ENCODE measurements at regions not wholly inside any gene's neighbourhood (a gene's known extent, or its start where the extent isn't known, plus 50 kb on each side); places are given as distances from the start of the nearest gene placed in this dataset.

DNA sequence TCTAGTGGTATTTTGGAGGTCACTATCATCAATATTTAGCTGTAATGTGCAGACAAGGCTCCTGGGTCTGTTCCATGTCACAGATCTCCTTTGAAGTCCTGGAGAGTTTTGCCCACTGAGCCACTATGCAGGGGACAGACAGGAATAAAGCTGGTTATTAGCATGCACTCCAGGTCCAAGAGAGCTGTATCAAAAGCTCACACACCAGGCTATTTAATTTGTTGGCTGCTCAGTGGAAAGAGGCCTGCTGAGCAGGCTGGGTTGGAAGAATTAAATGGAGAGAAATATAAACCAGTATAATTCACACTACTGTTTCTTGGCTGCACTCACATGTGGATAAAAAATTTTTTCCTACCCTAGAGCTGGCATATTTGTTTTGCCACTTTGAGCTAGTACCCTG, 113.8 kb upstream of the TAF11L2 start:
- Histone ChIP-seq H3K9me3 (ENCODE audit: control insufficient read depth, low read depth, low read length) (no peaks in the 10 kb centered on the region), H3K27ac (ENCODE audit: low read length) (no peak overlapping the region), H3K4me3 (ENCODE audit: low read length) (no peak overlapping the region), H3K27me3 (ENCODE audit: control insufficient read depth, insufficient read depth, low read length) (no peaks in the 10 kb centered on the region), H3K9ac (ENCODE audit: low read length) (no peak overlapping the region), H3K36me3 (ENCODE audit: control insufficient read depth, low read depth, low read length) (no peaks in the 10 kb centered on the region), H3K4me1 (ENCODE audit: control insufficient read depth, low read depth, low read length) (no peaks in the 10 kb centered on the region)

DNA sequence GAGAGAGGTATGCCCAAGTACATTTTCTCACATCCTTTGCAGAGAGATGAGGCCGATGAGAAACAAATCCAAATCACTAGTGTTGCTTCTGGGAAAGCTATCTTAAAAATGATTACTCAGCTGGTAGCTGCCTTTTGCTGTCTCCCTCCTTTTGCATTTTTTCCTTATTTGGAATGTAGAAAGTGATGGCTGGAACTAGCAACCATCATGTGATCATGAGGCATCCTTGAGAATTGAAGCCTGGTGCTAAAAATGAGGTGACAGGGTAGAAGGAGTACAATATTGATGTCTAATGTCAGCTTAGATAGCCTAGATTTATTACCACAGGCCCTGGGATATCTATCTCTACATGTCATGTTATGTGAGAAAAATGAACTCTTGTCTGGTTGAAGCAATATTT, 109.3 kb upstream of the TAF11L2 start:
- Histone ChIP-seq H3K36me3 (ENCODE audit: control insufficient read depth, low read depth, low read length) (no peaks in the 10 kb centered on the region), H3K4me3 (ENCODE audit: low read length) (no peak overlapping the region), H3K4me1 (ENCODE audit: control insufficient read depth, low read depth, low read length) (no peaks in the 10 kb centered on the region), H3K9me3 (ENCODE audit: control insufficient read depth, low read depth, low read length) (no peaks in the 10 kb centered on the region), H3K27me3 (ENCODE audit: control insufficient read depth, insufficient read depth, low read length) (no peaks in the 10 kb centered on the region), H3K9ac (ENCODE audit: low read length) (no peak overlapping the region), H3K27ac (ENCODE audit: low read length) (no peak overlapping the region)

DNA sequence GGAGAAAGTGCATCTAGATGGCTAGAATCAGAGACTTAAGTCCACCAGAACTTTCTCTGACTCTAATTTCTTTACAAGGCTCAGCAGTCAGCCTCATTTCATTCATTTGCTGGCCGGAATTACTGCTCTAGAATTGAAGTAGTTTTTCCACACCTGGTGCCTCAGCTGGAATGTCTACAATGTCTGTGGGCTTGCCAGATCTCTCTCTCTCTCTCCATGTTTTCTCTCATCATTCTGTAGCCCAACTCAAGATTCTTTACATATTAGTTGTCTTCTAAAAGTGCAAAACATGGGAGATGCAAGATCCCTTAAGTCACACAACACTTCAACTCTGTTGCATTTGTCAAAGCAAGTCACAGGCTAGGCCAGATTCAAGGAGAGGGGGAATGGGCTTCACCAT, 103.9 kb upstream of the TAF11L2 start:
- no peak overlapping the region for H3K27ac ChIP-seq (ENCODE audit: low read length)
- peaks cover 3% of the 10 kb centered on the region for H3K27me3 ChIP-seq (ENCODE audit: control insufficient read depth, insufficient read depth, low read length)
- no peaks in the 10 kb centered on the region for H3K9me3 ChIP-seq (ENCODE audit: control insufficient read depth, low read depth, low read length)
- no peaks in the 10 kb centered on the region for H3K36me3 ChIP-seq (ENCODE audit: control insufficient read depth, low read depth, low read length)
- H3K4me3 ChIP-seq (ENCODE audit: low read length), result no peak overlapping the region
- H3K4me1 ChIP-seq (ENCODE audit: control insufficient read depth, low read depth, low read length), result peaks cover 7% of the 10 kb centered on the region
- no peak overlapping the region for H3K9ac ChIP-seq (ENCODE audit: low read length)

DNA sequence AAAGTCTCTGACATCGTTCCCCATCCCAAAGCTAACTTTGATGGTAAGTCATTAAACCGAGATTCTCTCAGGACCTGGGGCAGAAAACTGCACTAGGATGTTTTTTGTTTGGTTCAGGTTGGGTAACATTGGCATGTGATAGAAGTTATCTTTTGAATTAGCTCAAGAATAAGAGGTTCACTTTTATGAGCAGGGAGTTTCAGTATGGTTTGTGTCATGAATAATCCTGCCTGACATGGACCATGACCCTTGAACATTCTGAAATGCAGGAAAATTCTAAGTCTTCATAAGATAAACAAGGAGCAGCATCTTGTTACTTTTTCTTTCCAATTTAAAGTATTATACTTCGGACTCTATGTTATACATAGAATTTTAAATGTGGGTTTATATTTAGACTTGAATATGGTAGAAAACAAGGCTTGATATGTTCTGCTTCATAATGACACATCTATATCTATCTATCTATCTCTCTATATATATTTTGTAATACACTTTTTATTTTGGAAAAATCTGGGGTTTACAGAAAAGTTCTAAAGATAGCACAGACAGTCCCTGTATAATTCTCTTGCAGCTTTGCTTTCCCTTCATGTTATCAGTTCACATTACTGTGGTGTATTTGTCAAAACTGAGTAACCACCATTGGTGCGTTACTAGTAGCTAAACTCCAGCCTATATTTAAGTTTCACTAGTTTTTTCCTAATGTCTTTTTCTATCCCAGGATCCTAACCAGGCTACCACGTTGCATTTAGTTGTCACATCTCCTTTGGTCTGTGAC, 102.7 kb upstream of the TAF11L2 start:
- H3K36me3 ChIP-seq (ENCODE audit: control insufficient read depth, low read depth, low read length), result no peaks in the 10 kb centered on the region
- H3K27me3 ChIP-seq (ENCODE audit: control insufficient read depth, insufficient read depth, low read length), result peaks cover 7% of the 10 kb centered on the region
- H3K9me3 ChIP-seq (ENCODE audit: control insufficient read depth, low read depth, low read length), result no peaks in the 10 kb centered on the region

DNA sequence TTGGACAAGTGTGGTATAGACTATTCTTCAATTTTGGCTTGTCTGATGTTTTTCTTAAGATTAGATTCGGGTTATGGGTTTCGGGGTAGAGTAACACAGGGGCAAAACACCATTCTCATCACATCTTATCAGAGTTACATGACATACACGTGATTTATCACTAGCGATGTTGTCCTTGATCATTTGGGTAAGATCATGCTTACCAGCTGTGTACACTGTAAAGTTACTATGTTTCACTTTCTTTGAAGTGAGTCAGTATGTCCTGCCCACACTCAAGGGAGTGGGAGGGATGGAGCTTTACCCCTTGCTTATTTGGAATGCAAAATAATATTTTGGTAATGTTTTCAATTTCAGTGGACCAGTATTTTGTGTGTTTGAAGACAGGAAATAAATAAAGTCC, 101.8 kb upstream of the TAF11L2 start:
- Histone ChIP-seq H3K4me3 (ENCODE audit: low read length) (no peak overlapping the region), H3K9ac (ENCODE audit: low read length) (no peak overlapping the region), H3K27ac (ENCODE audit: low read length) (no peak overlapping the region)

More for the DNA sequence above, 102.7 kb upstream of the TAF11L2 start:
- Histone ChIP-seq H3K4me1 (ENCODE audit: control insufficient read depth, low read depth, low read length) (peaks cover 16% of the 10 kb centered on the region), H3K4me3 (ENCODE audit: low read length) (no peak overlapping the region), H3K27ac (ENCODE audit: low read length) (no peak overlapping the region), H3K9ac (ENCODE audit: low read length) (no peak overlapping the region)

DNA sequence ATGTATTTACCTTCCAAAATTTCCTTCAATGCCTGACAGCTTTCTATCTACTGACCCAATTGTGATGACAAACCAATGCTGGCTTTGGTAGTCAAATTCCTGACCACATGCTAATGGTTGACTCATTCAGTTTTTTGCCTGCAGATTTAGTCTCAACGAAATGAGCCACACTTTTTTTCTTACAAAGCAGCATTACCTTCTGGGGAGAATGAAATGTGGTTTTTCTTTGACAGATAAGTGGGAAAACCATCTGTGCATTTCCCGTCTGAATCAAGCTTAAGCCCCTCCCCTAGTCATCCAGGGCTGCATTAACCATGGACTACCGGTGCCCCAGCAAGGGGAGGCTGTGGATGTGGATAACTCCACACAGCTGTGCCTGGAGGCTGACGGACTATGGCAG, 99.6 kb upstream of the TAF11L2 start:
- H3K4me3 ChIP-seq (ENCODE audit: low read length), result no peak overlapping the region
- H3K36me3 ChIP-seq (ENCODE audit: control insufficient read depth, low read depth, low read length), result no peaks in the 10 kb centered on the region
- no peaks in the 10 kb centered on the region for H3K9me3 ChIP-seq (ENCODE audit: control insufficient read depth, low read depth, low read length)
- H3K27ac ChIP-seq (ENCODE audit: low read length), result no peak overlapping the region
- peaks cover 48% of the 10 kb centered on the region for H3K4me1 ChIP-seq (ENCODE audit: control insufficient read depth, low read depth, low read length)
- H3K27me3 ChIP-seq (ENCODE audit: control insufficient read depth, insufficient read depth, low read length), result peaks cover 13% of the 10 kb centered on the region
- no peak overlapping the region for H3K9ac ChIP-seq (ENCODE audit: low read length)

More for the DNA sequence above, 101.8 kb upstream of the TAF11L2 start:
- Histone ChIP-seq H3K4me1 (ENCODE audit: control insufficient read depth, low read depth, low read length) (peaks cover 26% of the 10 kb centered on the region), H3K36me3 (ENCODE audit: control insufficient read depth, low read depth, low read length) (no peaks in the 10 kb centered on the region), H3K27me3 (ENCODE audit: control insufficient read depth, insufficient read depth, low read length) (peaks cover 7% of the 10 kb centered on the region), H3K9me3 (ENCODE audit: control insufficient read depth, low read depth, low read length) (no peaks in the 10 kb centered on the region)

DNA sequence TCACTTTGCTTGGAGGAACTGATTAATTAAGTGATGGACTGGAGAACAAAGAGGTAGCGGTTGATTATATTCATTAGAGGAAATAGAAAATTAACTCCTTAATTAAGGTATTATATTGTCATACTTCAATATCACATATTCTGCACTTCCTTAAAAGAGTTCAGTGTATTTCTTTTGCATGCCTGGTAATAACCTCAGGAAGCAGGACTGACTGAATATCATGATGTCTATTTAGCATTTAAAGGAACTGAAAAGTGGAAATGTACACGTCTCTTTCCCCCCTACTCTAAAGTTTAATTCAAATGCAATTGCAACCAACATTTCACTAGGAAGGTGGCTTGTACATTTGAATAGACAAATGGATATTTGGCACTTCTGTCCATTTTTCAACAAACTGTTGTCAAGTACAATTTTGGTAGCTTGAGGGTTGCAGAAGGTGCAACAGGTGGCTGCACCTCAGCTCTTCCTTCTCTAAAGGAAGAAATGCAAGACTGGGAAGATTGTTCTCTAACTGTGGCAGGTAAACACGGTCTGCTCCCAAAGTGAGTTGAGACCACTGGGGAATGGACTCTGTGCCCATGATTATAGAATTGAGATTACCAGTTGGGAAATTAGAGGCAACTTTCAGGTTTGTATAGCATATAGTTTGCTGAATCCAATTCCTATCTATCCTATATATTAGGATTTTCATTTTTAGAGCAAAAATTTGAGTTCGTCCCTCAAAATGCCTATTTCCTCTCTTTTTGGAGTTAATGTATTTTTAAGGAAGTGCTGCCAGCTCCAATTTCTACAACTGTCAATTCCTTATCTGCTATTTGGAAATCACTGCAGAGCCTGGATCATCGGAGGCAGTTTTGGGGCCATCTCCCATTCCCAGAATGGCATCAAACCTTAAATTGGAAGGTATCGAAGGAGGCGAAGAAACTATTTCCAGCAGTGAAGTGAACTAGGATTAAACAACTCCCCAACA, 98.9 kb upstream of the TAF11L2 start:
- Histone ChIP-seq H3K27me3 (ENCODE audit: control insufficient read depth, insufficient read depth, low read length) (peaks cover 21% of the 10 kb centered on the region), H3K4me1 (ENCODE audit: control insufficient read depth, low read depth, low read length) (peaks cover 55% of the 10 kb centered on the region), H3K9me3 (ENCODE audit: control insufficient read depth, low read depth, low read length) (no peaks in the 10 kb centered on the region), H3K36me3 (ENCODE audit: control insufficient read depth, low read depth, low read length) (no peaks in the 10 kb centered on the region), H3K4me3 (ENCODE audit: low read length) (no peak overlapping the region), H3K9ac (ENCODE audit: low read length) (no peak overlapping the region), H3K27ac (ENCODE audit: low read length) (no peak overlapping the region)

DNA sequence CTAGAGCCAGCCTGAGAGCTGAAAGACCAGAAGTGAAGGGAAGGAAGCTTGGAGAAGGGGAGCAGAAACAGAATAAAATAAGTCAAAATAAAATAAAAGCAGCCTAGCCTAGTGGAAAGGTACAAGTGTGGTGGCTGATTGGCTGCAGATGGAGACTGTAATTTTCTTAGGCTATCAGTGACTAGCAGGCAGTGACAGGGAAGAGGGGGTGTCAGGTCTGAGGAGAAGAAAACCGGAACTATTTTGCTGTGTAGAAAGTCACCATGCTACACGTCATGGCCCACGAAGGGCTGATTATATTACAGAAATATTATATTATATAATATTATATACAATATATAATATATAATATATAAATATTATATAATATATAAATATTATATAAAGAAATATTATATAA, 98.1 kb upstream of the TAF11L2 start:
- no peak overlapping the region for H3K27ac ChIP-seq (ENCODE audit: low read length)
- peaks cover 60% of the 10 kb centered on the region for H3K4me1 ChIP-seq (ENCODE audit: control insufficient read depth, low read depth, low read length)

DNA sequence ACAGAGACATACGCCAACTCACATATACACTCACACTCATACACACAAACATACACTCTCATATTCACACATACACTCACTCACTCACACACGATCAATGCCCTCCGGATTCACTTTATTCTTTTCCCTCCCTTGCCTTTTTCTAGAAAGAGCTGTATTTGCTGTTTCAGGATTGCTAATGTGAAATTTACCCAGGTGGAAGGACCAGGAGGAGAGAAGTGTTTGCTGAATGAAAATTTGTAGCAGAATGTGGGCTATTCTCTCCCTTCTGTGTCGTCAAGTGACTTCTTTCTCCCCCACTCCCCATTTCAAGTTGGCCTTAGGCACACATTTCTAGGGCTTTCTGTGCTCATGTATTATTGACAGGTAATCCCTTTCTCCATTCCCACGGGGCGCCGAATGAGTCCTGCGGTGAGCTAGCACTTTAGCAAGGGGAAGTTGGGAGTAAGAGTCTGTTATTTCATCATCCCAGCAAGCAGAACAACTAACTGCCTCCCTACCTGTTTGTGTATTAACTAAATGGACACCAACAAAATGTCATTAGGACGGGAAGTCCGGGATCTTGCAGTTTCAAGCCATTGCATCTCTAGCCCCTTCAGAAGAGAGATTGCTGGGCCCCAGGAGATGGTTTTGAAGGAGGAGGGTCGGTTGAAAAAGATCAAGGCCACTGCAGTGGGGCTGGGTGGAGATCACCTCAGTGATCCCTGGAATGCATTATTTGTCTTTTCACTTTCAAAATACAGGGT, 97.1 kb upstream of the TAF11L2 start:
- Histone ChIP-seq H3K9me3 (ENCODE audit: control insufficient read depth, low read depth, low read length) (no peaks in the 10 kb centered on the region), H3K4me3 (ENCODE audit: low read length) (peak overlapping the region; percentile 42), H3K36me3 (ENCODE audit: control insufficient read depth, low read depth, low read length) (no peaks in the 10 kb centered on the region), H3K9ac (ENCODE audit: low read length) (peak overlapping the region; percentile 28), H3K27ac (ENCODE audit: low read length) (peak overlapping the region; percentile 50), H3K27me3 (ENCODE audit: control insufficient read depth, insufficient read depth, low read length) (peaks cover 28% of the 10 kb centered on the region), H3K4me1 (ENCODE audit: control insufficient read depth, low read depth, low read length) (peaks cover 64% of the 10 kb centered on the region)

More for the DNA sequence above, 98.1 kb upstream of the TAF11L2 start:
- Histone ChIP-seq H3K9ac (ENCODE audit: low read length) (no peak overlapping the region), H3K9me3 (ENCODE audit: control insufficient read depth, low read depth, low read length) (no peaks in the 10 kb centered on the region), H3K27me3 (ENCODE audit: control insufficient read depth, insufficient read depth, low read length) (peaks cover 28% of the 10 kb centered on the region), H3K4me3 (ENCODE audit: low read length) (no peak overlapping the region), H3K36me3 (ENCODE audit: control insufficient read depth, low read depth, low read length) (no peaks in the 10 kb centered on the region)

DNA sequence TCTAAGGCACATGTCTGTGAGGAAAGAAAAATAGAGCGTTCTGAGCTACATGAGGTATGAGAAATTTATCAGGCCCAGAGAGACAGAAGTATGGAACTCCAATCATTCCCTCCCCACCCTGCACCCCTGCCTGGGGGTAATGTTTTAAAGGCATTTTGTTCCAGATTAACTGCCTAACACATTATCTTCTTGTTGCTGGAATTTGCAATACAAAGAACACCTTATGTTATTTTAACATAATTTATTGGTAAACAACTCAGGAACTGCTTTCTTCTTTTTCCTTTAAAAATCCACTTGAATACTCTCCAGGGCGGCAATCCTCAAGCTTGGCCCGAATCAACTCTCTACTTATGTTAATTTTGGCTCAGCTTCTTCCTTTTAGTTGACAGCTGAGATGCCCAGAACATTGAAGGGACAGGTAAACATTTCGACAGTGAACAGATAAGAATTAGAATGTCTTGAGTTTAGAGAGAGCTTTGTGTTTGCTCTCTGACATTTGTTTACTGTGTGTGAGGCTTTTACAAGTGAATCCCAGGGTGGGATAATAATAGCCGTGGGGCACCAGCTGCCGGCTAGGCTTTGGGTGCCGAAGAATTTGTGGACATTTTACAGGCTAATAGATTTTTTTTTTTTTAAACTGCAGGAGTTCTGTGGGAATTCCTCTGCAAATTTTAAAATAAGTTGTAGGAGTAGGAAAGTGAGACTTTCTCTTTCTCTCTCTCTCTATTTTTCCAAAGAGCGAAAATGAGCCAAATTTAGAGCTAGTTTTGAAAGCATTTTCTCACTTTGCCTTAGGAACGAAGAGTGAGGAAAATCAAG, 96.4 kb upstream of the TAF11L2 start:
- Histone ChIP-seq H3K9me3 (ENCODE audit: control insufficient read depth, low read depth, low read length) (no peaks in the 10 kb centered on the region), H3K36me3 (ENCODE audit: control insufficient read depth, low read depth, low read length) (no peaks in the 10 kb centered on the region), H3K4me1 (ENCODE audit: control insufficient read depth, low read depth, low read length) (peaks cover 64% of the 10 kb centered on the region), H3K27ac (ENCODE audit: low read length) (peak overlapping the region; percentile 50), H3K4me3 (ENCODE audit: low read length) (peak overlapping the region; percentile 42), H3K9ac (ENCODE audit: low read length) (peak overlapping the region; percentile 28), H3K27me3 (ENCODE audit: control insufficient read depth, insufficient read depth, low read length) (peaks cover 28% of the 10 kb centered on the region)
